ENCODE measurements at regions not wholly inside any gene's neighbourhood (a gene's known extent, or its start where the extent isn't known, plus 50 kb on each side); places are given as distances from the start of the nearest gene placed in this dataset.

DNA sequence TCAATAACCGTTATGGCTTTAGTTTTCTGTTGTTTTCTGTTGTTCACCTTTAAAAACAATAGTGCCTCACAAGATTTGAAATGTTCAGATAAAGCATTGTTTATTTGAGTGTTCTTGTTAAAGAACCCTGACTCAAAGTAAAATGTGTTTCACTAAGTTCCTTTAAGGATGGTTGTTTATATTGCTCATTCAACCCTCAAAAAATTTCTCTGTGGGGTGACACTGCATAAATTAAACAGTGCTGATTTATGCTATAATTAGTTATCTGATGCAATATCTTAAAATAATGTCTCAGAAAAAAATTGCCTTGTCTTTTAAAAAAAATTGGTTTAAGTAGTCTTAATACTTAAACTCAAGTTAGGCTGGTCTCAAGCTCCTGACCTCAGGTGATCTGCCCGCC, 775.1 kb downstream of the FLRT2 start:
- no peak for DNase-seq
- no peak overlapping the region for H3K4me3 ChIP-seq
- no peak overlapping the region for H3K27ac ChIP-seq
- H3K36me3 ChIP-seq = no peaks in the 10 kb centered on the region
- TF ChIP-seq, protein P1, sequence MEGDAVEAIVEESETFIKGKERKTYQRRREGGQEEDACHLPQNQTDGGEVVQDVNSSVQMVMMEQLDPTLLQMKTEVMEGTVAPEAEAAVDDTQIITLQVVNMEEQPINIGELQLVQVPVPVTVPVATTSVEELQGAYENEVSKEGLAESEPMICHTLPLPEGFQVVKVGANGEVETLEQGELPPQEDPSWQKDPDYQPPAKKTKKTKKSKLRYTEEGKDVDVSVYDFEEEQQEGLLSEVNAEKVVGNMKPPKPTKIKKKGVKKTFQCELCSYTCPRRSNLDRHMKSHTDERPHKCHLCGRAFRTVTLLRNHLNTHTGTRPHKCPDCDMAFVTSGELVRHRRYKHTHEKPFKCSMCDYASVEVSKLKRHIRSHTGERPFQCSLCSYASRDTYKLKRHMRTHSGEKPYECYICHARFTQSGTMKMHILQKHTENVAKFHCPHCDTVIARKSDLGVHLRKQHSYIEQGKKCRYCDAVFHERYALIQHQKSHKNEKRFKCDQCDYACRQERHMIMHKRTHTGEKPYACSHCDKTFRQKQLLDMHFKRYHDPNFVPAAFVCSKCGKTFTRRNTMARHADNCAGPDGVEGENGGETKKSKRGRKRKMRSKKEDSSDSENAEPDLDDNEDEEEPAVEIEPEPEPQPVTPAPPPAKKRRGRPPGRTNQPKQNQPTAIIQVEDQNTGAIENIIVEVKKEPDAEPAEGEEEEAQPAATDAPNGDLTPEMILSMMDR (IDR thresholded peaks at IDR 0.05) = no peak
- intact Hi-C loops (cut with DNase I; ENCODE audit: low total_unique reads) = no loop called here
- H3K4me1 ChIP-seq = no peaks in the 10 kb centered on the region
- no peaks in the 10 kb centered on the region for H3K27me3 ChIP-seq
- H3K9me3 ChIP-seq = no peaks in the 10 kb centered on the region

DNA sequence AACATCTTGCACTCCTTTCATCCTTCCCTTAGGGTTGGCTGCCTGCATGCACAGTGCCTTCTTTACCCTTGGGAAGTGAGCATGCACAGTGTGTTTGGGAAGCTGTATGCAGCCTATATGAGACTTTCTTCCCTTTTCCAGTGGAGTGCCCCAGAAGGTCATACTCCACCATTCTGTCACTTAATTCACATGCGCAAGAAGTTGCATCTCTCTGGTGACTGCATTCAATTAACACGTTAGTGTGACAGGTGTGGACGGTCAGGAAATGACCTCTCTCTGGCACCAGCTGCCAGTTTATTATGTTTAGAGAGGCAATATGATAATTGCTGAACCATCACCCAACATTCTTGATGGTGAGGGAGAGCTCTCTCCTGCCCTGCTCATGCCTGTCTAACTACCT, 770.0 kb downstream of the FLRT2 start:
- Histone ChIP-seq H3K4me3 (no peak overlapping the region), H3K9me3 (no peaks in the 10 kb centered on the region), H3K36me3 (no peaks in the 10 kb centered on the region), H3K4me1 (no peaks in the 10 kb centered on the region), H3K27me3 (no peaks in the 10 kb centered on the region), H3K27ac (no peak overlapping the region)
- no peak for DNase-seq
- TF ChIP-seq, protein P1 (IDR thresholded peaks at IDR 0.05) = no peak
- intact Hi-C loops (cut with DNase I; ENCODE audit: low total_unique reads) = no loop called here

- no peaks in the 10 kb centered on the region for H3K36me3 ChIP-seq
- no peaks in the 10 kb centered on the region for H3K9me3 ChIP-seq
- TF ChIP-seq, protein P1 (IDR thresholded peaks at IDR 0.05) = no peak
- no peak overlapping the region for H3K27ac ChIP-seq
- intact Hi-C loops (cut with DNase I; ENCODE audit: low total_unique reads) = no loop called here
- no peaks in the 10 kb centered on the region for H3K27me3 ChIP-seq
- no peak for DNase-seq
- H3K4me3 ChIP-seq = no peak overlapping the region
- H3K4me1 ChIP-seq = no peaks in the 10 kb centered on the region
Observed at GRCh38 chr14:86296173-86296572, 766.2 kb downstream of the FLRT2 start.

- Histone ChIP-seq H3K27ac (no peak overlapping the region), H3K4me3 (no peak overlapping the region), H3K9me3 (no peaks in the 10 kb centered on the region), H3K36me3 (no peaks in the 10 kb centered on the region), H3K4me1 (no peaks in the 10 kb centered on the region), H3K27me3 (no peaks in the 10 kb centered on the region)
- DNase-seq = no peak
- intact Hi-C loops (cut with DNase I; ENCODE audit: low total_unique reads) = no loop called here
- TF ChIP-seq, protein P1 (IDR thresholded peaks at IDR 0.05) = no peak
Observed at GRCh38 chr14:86288336-86288735, 758.4 kb downstream of the FLRT2 start.

- H3K4me1 ChIP-seq = no peaks in the 10 kb centered on the region
- TF ChIP-seq, protein P1 (IDR thresholded peaks at IDR 0.05) = no peak
- no peaks in the 10 kb centered on the region for H3K9me3 ChIP-seq
- no peak overlapping the region for H3K27ac ChIP-seq
- no peaks in the 10 kb centered on the region for H3K36me3 ChIP-seq
- DNase-seq = no peak
- intact Hi-C loops (cut with DNase I; ENCODE audit: low total_unique reads) = no loop called here
- no peak overlapping the region for H3K4me3 ChIP-seq
- no peaks in the 10 kb centered on the region for H3K27me3 ChIP-seq
Observed at GRCh38 chr14:86279405-86279804, 749.5 kb downstream of the FLRT2 start.

DNA sequence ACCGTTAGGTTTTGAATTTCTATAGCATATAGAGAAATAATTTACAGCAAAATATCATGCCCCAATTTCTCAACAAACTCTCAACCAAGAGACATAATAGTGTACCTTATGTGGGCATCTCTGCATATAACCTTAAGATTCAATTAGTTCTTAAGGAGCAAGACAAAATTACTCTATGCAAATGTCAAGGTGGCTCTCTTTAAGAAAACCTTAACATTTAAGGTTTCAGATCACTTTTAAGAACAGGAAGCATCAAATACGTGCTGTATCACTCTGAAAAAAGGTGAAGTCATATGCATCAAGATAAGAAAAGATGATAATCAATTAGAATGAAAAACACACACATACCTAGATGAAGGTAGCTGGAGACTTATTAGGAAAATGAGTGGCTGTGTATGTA, 728.0 kb downstream of the FLRT2 start:
- H3K36me3 ChIP-seq = no peaks in the 10 kb centered on the region
- DNase-seq = no peak
- H3K4me1 ChIP-seq = no peaks in the 10 kb centered on the region
- H3K27me3 ChIP-seq = no peaks in the 10 kb centered on the region
- TF ChIP-seq, protein P1 (IDR thresholded peaks at IDR 0.05) = no peak
- intact Hi-C loops (cut with DNase I; ENCODE audit: low total_unique reads) = no loop called here
- no peak overlapping the region for H3K4me3 ChIP-seq
- no peaks in the 10 kb centered on the region for H3K9me3 ChIP-seq
- no peak overlapping the region for H3K27ac ChIP-seq
